SJCRH30 (cell line): ENCODE measurements at regions not wholly inside any gene's neighbourhood (a gene's known extent, or its start where the extent isn't known, plus 50 kb on each side); places are given as distances from the start of the nearest gene placed in this dataset.

Source experiments
- DNase-seq, 2 experiments: peaks; one replicate each; pipeline ENCODE4 v3.0.0-alpha.2; 2015 to 2020
- H3K27ac ChIP-seq: fragments of 250-450 bp; sonication (Bioruptor Pico); 2 replicates; pipeline ENCODE4 v1.5.1; 2020; ENCODE audit warnings: mild to moderate bottlenecking, moderate library complexity
- H3K27me3 ChIP-seq: fragments of 250-450 bp; sonication (Bioruptor Pico); 2 replicates; pipeline ENCODE4 v1.5.1; 2020; ENCODE audit warnings: mild to moderate bottlenecking, moderate library complexity
- H3K36me3 ChIP-seq: fragments of 250-450 bp; sonication (Bioruptor Pico); 2 replicates; pipeline ENCODE4 v1.5.1; 2020; ENCODE audit warnings: mild to moderate bottlenecking, moderate library complexity
- H3K4me1 ChIP-seq: fragments of 250-450 bp; sonication (Bioruptor Pico); 2 replicates; pipeline ENCODE4 v1.5.1; 2020; ENCODE audit warnings: mild to moderate bottlenecking, moderate library complexity
- H3K4me3 ChIP-seq: fragments of 250-450 bp; sonication (Bioruptor Pico); 2 replicates; pipeline ENCODE4 v1.5.1; 2020; ENCODE audit warnings: mild to moderate bottlenecking, moderate library complexity
- H3K9me3 ChIP-seq: fragments of 250-450 bp; sonication (Bioruptor Pico); replicated peaks from 2 replicates; pipeline ENCODE4 v1.5.1; 2020; ENCODE audit warnings: mild to moderate bottlenecking, moderate library complexity

DNA sequence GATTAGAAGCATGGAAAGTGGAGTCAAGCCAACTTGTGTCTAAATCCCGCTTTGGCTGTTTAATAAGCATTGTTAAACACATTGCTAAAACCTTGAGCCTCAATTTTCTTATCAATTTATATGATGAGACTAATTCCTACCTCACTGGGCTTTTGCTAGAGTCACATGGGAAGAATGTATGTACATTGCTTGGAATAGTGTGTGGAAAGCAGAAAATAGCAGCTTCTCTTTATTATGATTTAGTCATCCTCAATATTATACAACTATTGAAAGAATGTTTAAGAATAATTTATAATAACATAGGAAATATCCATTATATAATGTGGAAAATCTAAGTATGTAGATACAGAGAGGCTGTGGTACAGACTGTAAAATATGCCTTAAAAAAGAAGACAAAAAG lies 313.0 kb upstream of the CDYL start:
- Histone ChIP-seq H3K36me3 (no peaks in the 10 kb centered on the region), H3K9me3 (no peaks in the 10 kb centered on the region; the same call in 1 of the 2 replicates), H3K27ac (no peak overlapping the region), H3K4me3 (no peak overlapping the region), H3K4me1 (peaks cover 16% of the 10 kb centered on the region), H3K27me3 (no peaks in the 10 kb centered on the region)
- DNase-seq, result no peak

DNA sequence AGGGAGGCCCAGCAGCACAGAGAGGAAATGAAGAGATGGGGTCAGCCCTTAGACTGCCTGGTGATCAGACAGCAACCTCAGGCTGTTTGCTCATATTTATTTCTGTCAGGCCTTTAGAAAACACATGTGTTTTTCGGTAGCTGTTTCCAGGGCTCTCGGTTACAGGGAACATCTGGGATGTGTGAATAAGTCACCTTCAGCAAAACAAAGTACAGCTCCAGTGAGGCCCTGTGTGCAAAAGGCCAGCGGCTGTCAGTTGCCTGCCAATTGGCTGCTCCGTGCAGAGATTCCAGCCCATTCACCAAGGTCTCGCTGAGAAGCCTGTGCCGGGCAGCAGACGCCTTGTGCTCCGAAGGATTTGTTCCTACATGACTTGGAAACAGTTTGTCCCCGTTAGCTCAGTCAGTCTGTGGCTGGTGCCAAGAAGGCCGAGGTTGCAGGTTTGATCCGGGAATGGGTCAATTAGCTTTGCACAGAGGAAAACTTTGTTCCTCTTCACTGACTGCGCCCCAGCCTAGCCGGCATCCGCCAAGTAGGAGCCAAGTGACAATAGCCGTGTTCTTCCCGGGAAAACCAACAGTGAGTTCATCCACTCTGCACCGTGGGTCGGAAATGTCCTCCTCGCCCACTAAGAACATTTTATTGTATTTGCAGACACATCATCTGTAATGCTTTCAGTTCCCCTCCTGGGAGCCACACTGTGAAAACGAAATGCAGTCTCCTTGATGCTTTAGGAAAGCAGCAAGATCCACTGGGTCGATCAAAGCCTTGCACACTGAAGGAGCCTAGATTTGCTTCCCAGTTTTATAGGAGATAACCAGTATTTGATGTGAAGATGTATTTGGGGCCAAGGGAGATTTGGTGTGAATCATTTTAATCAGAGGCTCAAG lies 315.4 kb upstream of the CDYL start:
- Histone ChIP-seq H3K4me1 (peaks cover 14% of the 10 kb centered on the region), H3K27ac (no peak overlapping the region), H3K36me3 (no peaks in the 10 kb centered on the region), H3K9me3 (no peaks in the 10 kb centered on the region; the same call in 1 of the 2 replicates), H3K4me3 (no peak overlapping the region), H3K27me3 (no peaks in the 10 kb centered on the region)
- DNase-seq, result no peak

DNA sequence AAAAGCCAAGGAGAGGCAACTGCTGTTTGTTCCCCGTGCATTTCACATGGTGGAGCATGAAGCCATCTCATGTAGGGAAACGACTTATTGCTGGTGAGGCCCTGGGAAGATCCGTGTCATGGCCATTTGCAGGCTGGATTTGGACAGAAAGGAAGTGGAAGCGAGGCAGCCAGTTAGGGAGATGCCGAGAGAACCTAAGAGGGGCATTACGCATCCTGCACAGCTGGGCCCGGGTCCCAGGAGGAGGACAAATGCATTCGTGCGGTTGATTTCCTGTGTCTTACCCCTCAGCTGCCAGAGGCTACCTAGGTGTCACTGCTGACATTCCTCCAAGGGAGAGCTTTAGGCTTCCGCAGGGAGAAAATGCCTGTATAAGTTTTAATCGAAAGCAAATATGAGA lies 316.2 kb upstream of the CDYL start:
- peak overlapping the region; percentile 62 for H3K27ac ChIP-seq
- H3K27me3 ChIP-seq, result no peaks in the 10 kb centered on the region
- no peaks in the 10 kb centered on the region; the same call in 1 of the 2 replicates for H3K9me3 ChIP-seq
- DNase-seq, result peak; percentile 21 to 31
- H3K4me3 ChIP-seq, result no peak overlapping the region
- H3K36me3 ChIP-seq, result no peaks in the 10 kb centered on the region
- peaks cover 14% of the 10 kb centered on the region for H3K4me1 ChIP-seq

DNA sequence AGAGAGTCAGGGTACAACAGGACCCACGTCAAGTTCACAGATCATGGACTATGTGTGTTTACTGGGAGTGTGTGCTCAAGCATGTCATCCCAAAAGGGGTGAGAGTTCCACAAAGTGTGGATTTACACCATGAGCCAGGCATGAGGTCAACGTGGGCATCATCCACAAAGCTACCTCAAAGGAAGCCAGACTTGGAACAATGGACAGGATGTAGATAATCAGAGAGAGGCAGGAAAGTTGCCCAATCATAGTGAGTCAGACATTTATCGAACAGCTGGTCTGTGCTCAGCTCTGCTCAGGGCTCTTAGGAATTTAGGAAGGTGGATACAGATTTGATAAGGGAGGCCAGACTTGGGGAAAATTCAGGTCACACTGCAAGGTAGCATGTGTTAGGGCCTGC lies 317.2 kb upstream of the CDYL start:
- no peaks in the 10 kb centered on the region for H3K36me3 ChIP-seq
- DNase-seq, result peak; percentile 37 to 66
- H3K4me1 ChIP-seq, result peaks cover 14% of the 10 kb centered on the region
- H3K27ac ChIP-seq, result peak overlapping the region; percentile 62
- H3K4me3 ChIP-seq, result no peak overlapping the region
- H3K27me3 ChIP-seq, result no peaks in the 10 kb centered on the region
- H3K9me3 ChIP-seq, result no peaks in the 10 kb centered on the region

DNA sequence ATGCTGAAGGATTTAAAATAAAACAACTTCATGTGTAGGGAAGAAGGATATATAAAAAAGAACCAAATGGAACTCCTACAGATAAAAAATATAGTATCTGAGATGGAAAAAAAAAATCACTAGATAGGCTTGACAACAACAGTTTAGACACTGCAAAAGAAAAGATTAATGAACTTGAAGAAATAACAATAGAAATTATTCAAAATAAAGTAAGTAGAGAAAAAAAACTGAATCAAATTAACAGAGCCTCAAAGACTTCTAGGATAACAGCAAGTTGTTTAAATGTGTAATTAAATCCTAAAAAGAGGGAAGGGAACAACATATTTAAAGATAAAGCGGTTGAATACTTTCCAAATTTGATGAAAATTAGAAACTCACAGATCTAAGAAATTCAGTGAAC lies 316.3 kb upstream of the ECI2 start:
- H3K9me3 ChIP-seq, result peaks cover 3% of the 10 kb centered on the region; the same call in 1 of the 2 replicates
- H3K27ac ChIP-seq, result no peak overlapping the region
- H3K4me1 ChIP-seq, result no peaks in the 10 kb centered on the region
- no peak for DNase-seq
- no peaks in the 10 kb centered on the region for H3K27me3 ChIP-seq
- H3K4me3 ChIP-seq, result no peak overlapping the region
- no peaks in the 10 kb centered on the region for H3K36me3 ChIP-seq

DNA sequence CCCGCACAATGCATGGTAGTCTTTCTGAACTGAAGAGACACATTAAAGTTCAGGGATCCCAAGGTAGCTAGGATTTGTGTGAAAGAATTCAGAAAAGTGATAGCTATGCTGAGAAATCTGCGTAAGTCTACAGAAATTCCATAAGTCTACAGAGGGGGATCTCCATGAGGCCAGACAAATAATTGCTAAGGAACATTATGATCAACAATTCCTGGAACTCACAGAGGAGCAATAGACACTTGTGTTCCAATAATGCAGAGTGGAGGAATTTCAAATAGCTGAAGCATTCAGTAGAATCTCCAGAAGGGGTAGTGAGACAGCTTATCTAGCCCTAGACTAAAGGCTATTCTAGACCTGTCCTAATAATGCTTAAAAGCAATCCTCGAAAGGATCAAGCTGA lies 315.7 kb upstream of the ECI2 start:
- no peaks in the 10 kb centered on the region for H3K36me3 ChIP-seq
- no peak for DNase-seq
- H3K4me3 ChIP-seq, result no peak overlapping the region
- H3K4me1 ChIP-seq, result no peaks in the 10 kb centered on the region
- H3K27ac ChIP-seq, result no peak overlapping the region
- peaks cover 3% of the 10 kb centered on the region; the same call in 1 of the 2 replicates for H3K9me3 ChIP-seq
- H3K27me3 ChIP-seq, result no peaks in the 10 kb centered on the region

DNA sequence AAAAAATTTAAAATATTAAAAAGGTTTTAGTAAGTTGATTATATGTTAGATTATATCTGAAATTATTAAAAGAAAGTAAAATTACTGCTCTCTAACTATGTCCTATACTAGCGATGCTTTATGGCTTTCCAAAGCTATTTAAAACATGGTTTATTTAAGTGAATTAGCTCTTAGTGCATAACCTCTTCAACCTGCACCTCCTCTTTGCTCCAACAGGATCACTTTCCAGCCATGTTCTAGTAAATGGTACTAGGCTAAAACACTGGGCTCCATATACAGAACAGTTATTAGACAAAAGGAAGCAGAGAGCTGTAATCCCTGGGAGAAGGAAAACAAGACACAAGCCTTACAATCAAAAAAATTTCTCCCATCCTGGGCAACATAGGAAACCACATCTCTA lies 314.9 kb upstream of the ECI2 start:
- Histone ChIP-seq H3K9me3 (peaks cover 3% of the 10 kb centered on the region; the same call in 1 of the 2 replicates), H3K4me3 (no peak overlapping the region), H3K4me1 (no peaks in the 10 kb centered on the region), H3K27me3 (no peaks in the 10 kb centered on the region), H3K36me3 (no peaks in the 10 kb centered on the region), H3K27ac (no peak overlapping the region)
- DNase-seq, result no peak

DNA sequence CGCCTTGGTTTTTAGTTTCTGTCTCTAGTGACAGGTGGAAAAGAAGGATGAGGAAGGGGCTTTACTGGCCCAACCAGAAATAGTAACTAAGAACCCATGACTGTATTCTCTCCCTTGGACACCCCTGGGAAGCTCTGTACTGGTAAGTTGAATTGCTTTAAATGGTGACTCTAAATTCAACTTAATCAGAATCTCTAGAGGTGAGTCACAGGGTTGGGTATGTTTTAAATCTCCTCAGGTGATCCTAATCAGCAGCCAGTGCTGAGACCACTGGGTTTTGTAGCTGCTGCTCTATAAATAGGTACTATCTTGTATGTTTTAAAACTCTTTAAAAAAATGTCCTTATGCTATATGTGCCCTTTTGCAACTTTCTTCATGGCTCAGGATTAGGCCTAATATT lies 314.0 kb upstream of the ECI2 start:
- H3K36me3 ChIP-seq, result no peaks in the 10 kb centered on the region
- DNase-seq, result no peak
- H3K4me1 ChIP-seq, result no peaks in the 10 kb centered on the region
- H3K9me3 ChIP-seq, result peaks cover 3% of the 10 kb centered on the region; the same call in 1 of the 2 replicates
- H3K27ac ChIP-seq, result no peak overlapping the region
- H3K4me3 ChIP-seq, result no peak overlapping the region
- H3K27me3 ChIP-seq, result no peaks in the 10 kb centered on the region

DNA sequence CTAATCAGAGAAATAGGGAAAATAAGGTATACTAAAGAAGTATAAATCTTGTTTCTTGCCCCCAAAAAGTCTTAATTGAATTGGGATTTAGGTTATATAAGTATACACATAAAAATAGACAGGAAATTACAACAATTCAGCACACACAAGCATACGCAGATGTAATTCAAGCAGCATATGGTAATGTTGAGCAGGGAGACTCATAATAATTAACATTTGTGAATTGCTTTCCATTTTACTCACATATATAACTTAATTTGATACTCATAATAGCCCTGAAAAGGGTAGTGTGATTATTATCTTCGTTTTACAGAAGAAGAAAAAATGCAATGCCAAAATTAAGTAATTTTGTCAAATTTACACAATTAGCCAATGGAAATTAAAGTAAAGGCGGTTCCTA lies 313.5 kb upstream of the ECI2 start:
- no peaks in the 10 kb centered on the region for H3K4me1 ChIP-seq
- H3K4me3 ChIP-seq, result no peak overlapping the region
- no peak overlapping the region for H3K27ac ChIP-seq
- no peaks in the 10 kb centered on the region for H3K36me3 ChIP-seq
- DNase-seq, result no peak
- H3K27me3 ChIP-seq, result no peaks in the 10 kb centered on the region
- H3K9me3 ChIP-seq, result peaks cover 3% of the 10 kb centered on the region; the same call in 1 of the 2 replicates

DNA sequence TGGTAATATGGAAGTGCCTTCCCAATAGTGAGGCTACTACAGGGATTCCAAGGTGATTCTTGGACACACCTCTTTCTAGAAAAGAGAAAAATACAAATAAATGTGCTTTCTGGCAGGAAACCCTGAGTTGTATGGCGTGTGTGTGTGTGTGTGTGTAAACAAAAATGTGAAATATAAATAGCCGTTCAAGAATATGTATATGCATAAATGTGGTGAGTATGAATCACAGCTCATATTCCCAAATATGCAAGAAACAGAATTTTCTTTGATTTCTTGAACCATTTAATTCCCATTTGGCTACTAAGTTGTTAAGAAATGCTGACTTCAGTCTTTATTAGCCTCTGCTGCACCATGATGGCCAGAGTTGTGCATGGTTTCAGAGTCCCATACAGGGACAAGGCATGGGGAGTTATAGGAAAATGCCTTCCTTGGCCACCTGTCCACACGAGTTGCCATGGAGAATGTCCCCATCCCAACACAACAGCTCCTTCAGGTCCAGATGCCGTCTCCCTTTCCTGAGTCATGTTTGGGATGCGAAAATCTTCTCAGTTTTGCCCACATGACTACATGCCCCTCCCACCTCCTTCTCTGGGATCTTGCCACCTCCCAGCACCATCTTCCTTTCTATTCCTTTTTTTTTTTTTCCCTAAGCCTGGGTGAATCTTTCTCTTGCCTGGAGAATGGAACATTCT lies 312.4 kb upstream of the ECI2 start:
- Histone ChIP-seq H3K4me3 (no peak overlapping the region), H3K9me3 (peaks cover 3% of the 10 kb centered on the region; the same call in 1 of the 2 replicates), H3K27me3 (no peaks in the 10 kb centered on the region), H3K27ac (no peak overlapping the region), H3K36me3 (no peaks in the 10 kb centered on the region), H3K4me1 (no peaks in the 10 kb centered on the region)
- no peak for DNase-seq

DNA sequence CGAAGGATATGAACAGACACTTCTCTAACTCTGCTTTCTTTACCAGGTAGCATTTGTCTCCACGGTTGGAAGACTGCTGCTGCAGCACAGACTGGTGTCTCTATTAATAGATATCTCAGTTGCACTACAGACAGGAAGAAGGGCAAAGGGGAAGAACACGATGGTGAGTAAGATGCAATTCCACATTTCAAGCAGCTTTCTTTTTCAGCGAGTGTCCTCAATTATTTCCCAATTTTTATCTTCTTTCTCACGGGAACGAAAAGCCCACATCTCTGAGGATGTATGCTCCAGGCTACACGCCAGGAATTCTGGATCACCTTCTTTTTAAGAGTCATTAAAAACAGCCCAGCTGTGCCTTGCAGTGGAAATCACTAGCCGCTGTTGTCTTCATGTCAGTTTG lies 311.6 kb upstream of the ECI2 start:
- no peaks in the 10 kb centered on the region for H3K4me1 ChIP-seq
- H3K27ac ChIP-seq, result no peak overlapping the region
- H3K4me3 ChIP-seq, result no peak overlapping the region
- H3K27me3 ChIP-seq, result no peaks in the 10 kb centered on the region
- peaks cover 3% of the 10 kb centered on the region; the same call in 1 of the 2 replicates for H3K9me3 ChIP-seq
- no peaks in the 10 kb centered on the region for H3K36me3 ChIP-seq
- DNase-seq, result no peak

DNA sequence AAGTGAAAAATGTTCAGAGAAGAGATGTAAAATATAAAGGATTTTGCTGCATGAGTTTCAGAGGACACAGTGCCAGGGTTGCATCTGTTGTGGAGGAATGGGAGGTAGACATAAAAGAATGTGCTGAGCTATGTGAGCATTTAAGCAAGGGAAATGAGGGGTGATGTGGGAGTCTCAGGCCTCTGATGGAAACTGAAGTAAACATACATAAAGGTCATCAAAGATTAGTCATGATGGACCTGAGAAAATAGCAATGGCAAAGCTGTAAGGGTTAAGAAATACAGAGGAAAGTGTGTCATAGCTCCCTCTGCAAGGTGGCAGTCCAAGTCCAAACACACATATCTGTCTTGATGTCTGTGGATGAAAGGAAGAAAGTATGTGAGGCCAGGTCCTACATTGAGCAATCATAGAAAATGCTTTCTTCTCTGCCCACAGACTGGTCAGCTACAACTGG lies 306.6 kb upstream of the ECI2 start:
- Histone ChIP-seq H3K27me3 (no peaks in the 10 kb centered on the region), H3K4me3 (no peak overlapping the region), H3K27ac (no peak overlapping the region), H3K36me3 (no peaks in the 10 kb centered on the region), H3K4me1 (no peaks in the 10 kb centered on the region), H3K9me3 (no peaks in the 10 kb centered on the region)
- DNase-seq, result no peak

DNA sequence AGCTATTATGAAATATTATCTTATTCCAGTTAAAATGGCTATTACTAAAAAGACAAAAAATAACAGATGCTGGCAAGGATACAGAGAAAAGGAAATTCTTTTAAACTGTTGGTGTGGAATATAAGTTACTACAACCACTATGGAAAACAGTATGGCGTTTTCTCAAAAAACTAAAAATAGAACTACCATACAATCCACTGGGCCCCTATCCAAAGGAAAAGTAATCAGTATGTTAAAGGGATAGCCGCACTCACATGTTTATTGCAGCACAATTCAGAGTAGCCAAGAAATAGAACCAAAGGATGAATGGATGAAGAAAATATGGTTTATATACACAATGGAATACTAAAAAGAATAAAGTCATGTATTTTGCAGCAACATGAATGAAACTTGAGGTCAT lies 303.8 kb upstream of the ECI2 start:
- Histone ChIP-seq H3K27ac (no peak overlapping the region), H3K4me3 (no peak overlapping the region), H3K27me3 (no peaks in the 10 kb centered on the region), H3K4me1 (no peaks in the 10 kb centered on the region), H3K36me3 (no peaks in the 10 kb centered on the region), H3K9me3 (no peaks in the 10 kb centered on the region)
- DNase-seq, result no peak

DNA sequence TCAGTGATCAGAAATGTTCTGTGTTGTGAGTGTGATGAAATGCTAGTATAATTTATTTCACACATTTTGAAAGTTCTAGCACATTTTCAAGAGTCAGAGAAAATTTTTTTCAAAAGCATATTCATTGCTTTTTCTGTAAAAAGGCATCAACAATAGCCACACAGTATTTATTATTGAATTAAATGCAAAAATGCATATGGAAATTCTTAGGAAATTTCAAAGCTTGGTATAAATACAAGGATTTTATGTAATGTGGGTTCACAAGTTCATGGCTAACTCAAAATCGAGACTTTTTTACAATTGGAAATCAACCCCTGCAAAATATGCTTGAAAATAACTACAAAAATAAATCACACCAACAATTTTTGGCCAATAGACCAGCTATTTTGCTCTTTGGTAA lies 302.0 kb upstream of the ECI2 start:
- H3K4me1 ChIP-seq, result no peaks in the 10 kb centered on the region
- H3K4me3 ChIP-seq, result no peak overlapping the region
- H3K27me3 ChIP-seq, result no peaks in the 10 kb centered on the region
- no peak for DNase-seq
- no peak overlapping the region for H3K27ac ChIP-seq
- H3K9me3 ChIP-seq, result no peaks in the 10 kb centered on the region
- H3K36me3 ChIP-seq, result no peaks in the 10 kb centered on the region

DNA sequence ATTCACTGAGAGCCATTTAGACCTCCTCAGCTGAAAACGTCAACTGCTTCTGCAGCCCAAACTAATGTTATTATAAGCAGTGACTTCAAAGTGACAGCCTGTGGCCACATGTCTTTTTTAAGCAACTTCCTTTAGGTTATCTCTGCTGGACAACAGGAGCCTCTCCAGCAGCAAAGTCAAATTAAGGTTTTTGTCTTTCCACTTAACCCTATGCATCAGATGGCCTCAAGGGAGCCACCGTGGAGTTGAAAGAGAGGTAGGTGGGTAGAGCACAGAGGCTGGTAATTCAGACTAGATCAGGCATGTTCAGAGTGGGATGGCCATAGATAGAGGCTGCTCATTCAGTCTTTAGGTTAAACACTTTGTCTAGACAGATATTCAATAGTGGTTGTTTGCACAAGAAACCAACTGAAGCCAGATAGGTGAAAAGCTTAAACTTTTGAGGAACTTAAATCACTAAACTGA lies 300.6 kb upstream of the ECI2 start:
- Histone ChIP-seq H3K27me3 (no peaks in the 10 kb centered on the region), H3K4me1 (no peaks in the 10 kb centered on the region), H3K9me3 (no peaks in the 10 kb centered on the region), H3K36me3 (no peaks in the 10 kb centered on the region), H3K27ac (no peak overlapping the region), H3K4me3 (no peak overlapping the region)
- no peak for DNase-seq
